ENCODE measurements at regions not wholly inside any gene's neighbourhood (a gene's known extent, or its start where the extent isn't known, plus 50 kb on each side); places are given as distances from the start of the nearest gene placed in this dataset.

- DNase-seq: no peak
Measured at GRCh38 chr1:98277118-98277517, 356.3 kb upstream of the DPYD start.

- no peak for DNase-seq
Measured at GRCh38 chr1:98276514-98276913, 355.7 kb upstream of the DPYD start.

GRCh38 chr1:98268316-98268715 lies 347.5 kb upstream of the DPYD start:
- DNase-seq: no peak

DNA sequence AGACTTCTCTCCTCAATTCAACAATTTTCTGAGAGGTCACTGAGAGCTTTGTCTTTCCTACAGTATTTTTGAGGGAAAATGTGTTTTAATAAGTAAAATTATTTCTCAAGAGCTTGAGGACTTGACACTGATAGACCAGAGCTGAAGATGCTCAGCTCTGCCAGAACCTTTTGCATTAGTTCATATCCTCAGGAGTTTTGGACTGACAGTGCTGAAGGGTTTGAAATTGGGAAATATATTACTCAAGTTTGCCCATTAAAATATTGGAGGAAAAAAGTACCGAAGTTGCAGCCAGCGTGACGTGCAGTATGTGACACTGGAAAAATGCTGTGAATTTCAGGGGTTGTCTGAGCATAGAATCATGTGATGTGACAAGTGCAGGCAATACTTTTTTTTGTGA lies 346.6 kb upstream of the DPYD start:
- no peak for DNase-seq

DNA sequence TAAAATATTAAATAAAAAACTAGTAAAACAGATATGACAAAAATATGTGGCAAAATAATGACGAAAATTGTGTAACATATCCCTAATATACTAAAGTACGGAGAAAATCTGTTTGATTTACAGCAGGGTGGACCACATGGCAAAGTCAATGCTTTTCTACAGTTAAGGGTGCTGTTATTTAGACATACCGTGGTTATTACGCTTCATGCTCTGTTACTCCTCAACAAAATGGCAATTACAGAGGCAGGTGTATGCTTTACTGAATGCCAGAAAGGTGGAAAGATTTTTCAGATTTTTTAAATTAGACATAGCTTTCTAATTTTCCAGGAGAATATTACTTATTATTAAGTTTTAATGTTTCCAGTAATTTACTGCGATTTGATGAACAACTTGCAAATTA lies 343.9 kb upstream of the DPYD start:
- DNase-seq: no peak

DNA sequence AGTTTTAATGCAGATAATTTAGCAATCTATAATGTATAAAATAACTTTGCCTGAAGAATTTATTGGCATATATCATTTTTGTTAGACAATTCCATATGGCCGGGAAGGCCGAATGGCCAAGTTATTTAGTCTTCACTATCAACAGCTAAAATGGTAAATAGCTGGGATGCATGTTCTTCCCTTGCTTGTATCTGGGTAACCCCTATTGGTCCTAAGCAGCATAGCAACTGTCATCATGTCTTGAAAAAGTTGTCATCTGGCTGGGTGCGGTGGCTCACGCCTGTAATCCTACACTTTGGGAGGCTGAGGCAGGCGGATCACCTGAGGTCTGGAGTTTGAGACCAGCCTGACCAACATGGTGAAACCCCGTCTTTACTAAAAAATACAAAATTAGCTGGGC lies 340.0 kb upstream of the DPYD start:
- DNase-seq: no peak

GRCh38 chr1:98260412-98260811 lies 339.6 kb upstream of the DPYD start:
- no peak for DNase-seq

- no peak for DNase-seq
Measured at GRCh38 chr1:98256700-98257099, 335.9 kb upstream of the DPYD start.

GRCh38 chr1:98253145-98253544 lies 332.3 kb upstream of the DPYD start:
- DNase-seq: no peak

DNA sequence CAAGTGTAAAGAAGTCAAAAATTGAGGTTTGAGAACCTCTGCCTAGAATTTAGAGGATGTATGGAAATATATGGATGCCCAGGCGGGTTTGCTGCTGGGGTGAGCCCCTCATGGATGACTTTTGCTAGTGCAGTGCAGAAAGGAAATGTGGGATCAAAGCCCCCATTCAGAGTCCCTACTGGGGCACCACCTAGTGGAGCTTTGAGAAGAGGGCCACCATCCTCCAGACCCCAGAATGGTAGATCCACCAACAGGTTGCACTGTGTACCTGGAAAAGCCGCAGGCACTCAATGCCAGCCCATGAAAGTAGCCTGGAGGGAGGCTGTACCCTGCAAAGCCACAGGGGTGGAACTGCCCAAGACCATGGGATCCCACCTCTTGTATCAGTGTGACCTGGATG lies 330.7 kb upstream of the DPYD start:
- DNase-seq: no peak

- no peak for DNase-seq
Measured at GRCh38 chr1:98232678-98233077, 311.8 kb upstream of the DPYD start.

- DNase-seq: no peak
Measured at GRCh38 chr1:98222706-98223105, 301.9 kb upstream of the DPYD start.

DNA sequence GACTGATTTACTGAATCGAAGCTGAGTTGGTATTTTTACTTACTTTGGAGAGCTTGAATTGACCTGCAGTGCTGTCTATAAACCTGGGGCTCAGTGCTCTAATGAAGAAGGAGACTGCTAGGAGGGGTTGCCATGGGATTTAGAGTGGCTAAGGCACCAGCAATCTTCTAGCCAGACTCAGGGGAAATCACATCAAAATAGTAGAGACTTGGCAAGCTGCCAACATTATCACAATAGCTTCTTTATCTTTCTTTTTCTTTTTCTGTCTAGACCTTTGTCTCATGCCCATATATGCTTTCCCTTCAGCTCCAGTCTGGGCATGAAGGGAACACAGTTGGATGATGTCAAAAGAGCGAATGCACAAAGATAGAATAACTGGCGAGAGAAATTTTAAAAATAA lies 301.1 kb upstream of the DPYD start:
- no peak for DNase-seq

DNA sequence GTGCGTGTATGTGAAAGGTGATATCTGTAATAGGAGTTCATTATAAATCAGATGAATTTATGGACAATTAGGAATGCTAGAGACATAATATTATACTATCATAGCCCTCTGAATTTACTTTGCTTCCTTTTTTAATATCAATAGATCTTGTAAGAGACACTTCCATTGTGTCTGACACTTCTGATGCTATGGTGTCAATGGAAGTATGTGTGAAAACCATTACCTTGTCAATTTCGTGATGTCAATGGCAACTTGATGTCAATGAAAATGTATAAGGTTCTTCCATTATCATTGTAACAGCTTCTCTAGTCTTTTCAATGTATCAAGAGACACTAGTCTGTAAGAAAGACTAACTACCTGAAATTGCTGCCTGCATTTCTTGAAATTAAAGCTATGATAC lies 296.8 kb upstream of the DPYD start:
- DNase-seq: no peak

GRCh38 chr1:98216304-98216703 lies 295.5 kb upstream of the DPYD start:
- no peak for DNase-seq

DNA sequence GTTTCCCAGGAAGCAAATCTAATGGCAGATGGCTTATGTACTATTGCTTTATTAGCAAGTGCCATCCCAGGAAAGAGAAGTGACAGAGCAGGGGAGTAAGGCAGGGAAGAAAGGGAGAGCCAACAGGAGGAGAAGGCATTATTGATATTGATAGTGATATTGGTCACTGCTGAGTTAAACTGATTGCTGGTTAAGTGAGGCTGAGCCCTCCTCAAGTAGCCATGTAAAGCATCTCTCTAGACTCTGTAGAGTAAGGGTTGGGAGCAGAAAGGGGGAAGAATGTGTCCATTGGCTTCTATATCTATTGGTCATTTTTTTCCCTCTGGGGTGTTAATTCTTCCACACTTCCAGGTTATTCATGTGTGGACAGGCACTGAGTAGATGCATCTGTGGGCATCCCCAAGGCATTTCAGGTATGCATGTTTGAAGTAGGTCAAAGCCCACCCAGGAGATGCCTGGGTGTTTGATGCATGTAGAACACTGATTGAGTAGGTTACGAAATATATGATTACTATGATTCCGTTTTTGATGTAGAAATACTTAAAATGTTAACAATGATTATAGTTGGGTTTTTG lies 290.5 kb upstream of the DPYD start:
- no peak for DNase-seq

- DNase-seq: no peak
Measured at GRCh38 chr1:98210563-98210962, 289.7 kb upstream of the DPYD start.

GRCh38 chr1:98210064-98210463 lies 289.2 kb upstream of the DPYD start:
- DNase-seq: no peak

GRCh38 chr1:98205291-98206017 lies 284.6 kb upstream of the DPYD start:
- DNase-seq: no peak

GRCh38 chr1:98203466-98203865 lies 282.6 kb upstream of the DPYD start:
- no peak for DNase-seq

GRCh38 chr1:98201666-98202081 lies 280.8 kb upstream of the DPYD start:
- no peak for DNase-seq

GRCh38 chr1:98197356-98197755 lies 276.5 kb upstream of the DPYD start:
- DNase-seq: no peak

DNA sequence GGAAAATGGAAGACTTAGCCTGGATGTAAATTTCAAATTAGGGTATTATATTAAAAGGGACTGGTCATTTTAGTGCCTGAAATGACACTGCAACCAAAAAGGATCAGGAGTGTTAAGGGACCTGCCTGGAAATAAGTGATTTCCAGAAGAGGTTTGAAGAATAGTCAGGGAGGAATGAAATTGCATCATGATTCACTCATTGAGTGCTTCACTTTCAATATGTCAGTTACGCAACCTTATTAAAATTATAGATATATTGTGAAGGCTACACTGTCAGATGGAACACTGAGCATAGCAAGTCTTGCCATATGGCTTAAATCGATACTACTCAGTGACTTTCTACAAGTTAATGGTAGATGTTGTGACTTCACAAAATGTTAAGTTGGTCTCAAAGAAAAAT lies 275.2 kb upstream of the DPYD start:
- no peak for DNase-seq

GRCh38 chr1:98188774-98189173 lies 267.9 kb upstream of the DPYD start:
- DNase-seq: no peak

- no peak for DNase-seq
Measured at GRCh38 chr1:98184856-98185255, 264.0 kb upstream of the DPYD start.
